ENCODE measurements at regions not wholly inside any gene's neighbourhood (a gene's known extent, or its start where the extent isn't known, plus 50 kb on each side); places are given as distances from the start of the nearest gene placed in this dataset.

DNA sequence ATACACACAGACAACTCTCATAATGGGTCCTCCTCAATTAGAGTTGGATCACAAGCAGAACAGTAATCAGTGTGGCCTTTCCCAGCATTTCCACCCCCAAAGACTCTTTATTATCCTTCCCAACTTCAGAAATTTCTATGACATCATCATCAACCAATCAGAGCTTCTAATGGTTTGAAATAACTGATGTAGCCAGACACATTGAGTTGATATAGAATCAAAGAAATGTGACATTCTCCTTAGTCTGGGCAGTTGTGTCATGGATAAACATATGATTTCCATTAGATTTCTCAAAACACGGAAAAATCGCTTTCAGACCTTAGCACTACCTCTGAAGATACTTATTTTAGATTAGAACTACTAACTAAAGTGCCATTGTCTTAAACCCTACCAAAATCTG lies 75.7 kb upstream of the NFIB start:
- Histone ChIP-seq H3K4me1 (ENCODE audit: control insufficient read depth, insufficient read depth, low read length) (no peaks in the 10 kb centered on the region), H3K27ac (ENCODE audit: low read length) (no peak overlapping the region), H3K9me3 (ENCODE audit: control insufficient read depth, insufficient read depth, low read depth, low read length) (no peaks in the 10 kb centered on the region), H3K27me3 (ENCODE audit: control insufficient read depth, insufficient read depth, low read length) (no peaks in the 10 kb centered on the region), H3K36me3 (ENCODE audit: control insufficient read depth, insufficient read depth, low read length) (no peaks in the 10 kb centered on the region), H3K4me3 (ENCODE audit: low read depth in 2 of 2, low read length in 2 of 2) (no peak overlapping the region)
- no TSS peak for BruUV-seq (replicated peaks)
- ATAC-seq = no peak
- intact Hi-C loops (cut with micrococcal nuclease; ENCODE audit: unreplicated experiment) (no loop called here), in situ Hi-C loops (cut with HindIII; ENCODE audit: low pct_unique_long_range_greater_than_20kb, low sequenced_read_pairs) (no loop called here)
- TF ChIP-seq POLR2AphosphoS5 (IDR thresholded peaks at IDR 0.05; ENCODE audit: low read depth, low read length) (no peak), TCF7L2 (IDR thresholded peaks at IDR 0.05; ENCODE audit: low read depth, low read length) (no peak), SIN3A (IDR thresholded peaks at IDR 0.05; ENCODE audit: borderline replicate concordance, insufficient read depth, low read depth, low read length) (no peak)
- TF ChIP-seq, protein P1, sequence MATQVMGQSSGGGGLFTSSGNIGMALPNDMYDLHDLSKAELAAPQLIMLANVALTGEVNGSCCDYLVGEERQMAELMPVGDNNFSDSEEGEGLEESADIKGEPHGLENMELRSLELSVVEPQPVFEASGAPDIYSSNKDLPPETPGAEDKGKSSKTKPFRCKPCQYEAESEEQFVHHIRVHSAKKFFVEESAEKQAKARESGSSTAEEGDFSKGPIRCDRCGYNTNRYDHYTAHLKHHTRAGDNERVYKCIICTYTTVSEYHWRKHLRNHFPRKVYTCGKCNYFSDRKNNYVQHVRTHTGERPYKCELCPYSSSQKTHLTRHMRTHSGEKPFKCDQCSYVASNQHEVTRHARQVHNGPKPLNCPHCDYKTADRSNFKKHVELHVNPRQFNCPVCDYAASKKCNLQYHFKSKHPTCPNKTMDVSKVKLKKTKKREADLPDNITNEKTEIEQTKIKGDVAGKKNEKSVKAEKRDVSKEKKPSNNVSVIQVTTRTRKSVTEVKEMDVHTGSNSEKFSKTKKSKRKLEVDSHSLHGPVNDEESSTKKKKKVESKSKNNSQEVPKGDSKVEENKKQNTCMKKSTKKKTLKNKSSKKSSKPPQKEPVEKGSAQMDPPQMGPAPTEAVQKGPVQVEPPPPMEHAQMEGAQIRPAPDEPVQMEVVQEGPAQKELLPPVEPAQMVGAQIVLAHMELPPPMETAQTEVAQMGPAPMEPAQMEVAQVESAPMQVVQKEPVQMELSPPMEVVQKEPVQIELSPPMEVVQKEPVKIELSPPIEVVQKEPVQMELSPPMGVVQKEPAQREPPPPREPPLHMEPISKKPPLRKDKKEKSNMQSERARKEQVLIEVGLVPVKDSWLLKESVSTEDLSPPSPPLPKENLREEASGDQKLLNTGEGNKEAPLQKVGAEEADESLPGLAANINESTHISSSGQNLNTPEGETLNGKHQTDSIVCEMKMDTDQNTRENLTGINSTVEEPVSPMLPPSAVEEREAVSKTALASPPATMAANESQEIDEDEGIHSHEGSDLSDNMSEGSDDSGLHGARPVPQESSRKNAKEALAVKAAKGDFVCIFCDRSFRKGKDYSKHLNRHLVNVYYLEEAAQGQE (IDR thresholded peaks at IDR 0.05; ENCODE audit: insufficient read depth in 1 of 2, low read depth in 2 of 2, low read length in 1 of 2) = no peak
- TF ChIP-seq, protein P2, sequence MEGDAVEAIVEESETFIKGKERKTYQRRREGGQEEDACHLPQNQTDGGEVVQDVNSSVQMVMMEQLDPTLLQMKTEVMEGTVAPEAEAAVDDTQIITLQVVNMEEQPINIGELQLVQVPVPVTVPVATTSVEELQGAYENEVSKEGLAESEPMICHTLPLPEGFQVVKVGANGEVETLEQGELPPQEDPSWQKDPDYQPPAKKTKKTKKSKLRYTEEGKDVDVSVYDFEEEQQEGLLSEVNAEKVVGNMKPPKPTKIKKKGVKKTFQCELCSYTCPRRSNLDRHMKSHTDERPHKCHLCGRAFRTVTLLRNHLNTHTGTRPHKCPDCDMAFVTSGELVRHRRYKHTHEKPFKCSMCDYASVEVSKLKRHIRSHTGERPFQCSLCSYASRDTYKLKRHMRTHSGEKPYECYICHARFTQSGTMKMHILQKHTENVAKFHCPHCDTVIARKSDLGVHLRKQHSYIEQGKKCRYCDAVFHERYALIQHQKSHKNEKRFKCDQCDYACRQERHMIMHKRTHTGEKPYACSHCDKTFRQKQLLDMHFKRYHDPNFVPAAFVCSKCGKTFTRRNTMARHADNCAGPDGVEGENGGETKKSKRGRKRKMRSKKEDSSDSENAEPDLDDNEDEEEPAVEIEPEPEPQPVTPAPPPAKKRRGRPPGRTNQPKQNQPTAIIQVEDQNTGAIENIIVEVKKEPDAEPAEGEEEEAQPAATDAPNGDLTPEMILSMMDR (IDR thresholded peaks at IDR 0.05) = no peak
- DNase-seq (ENCODE audit: low read depth, low spot score) = no peak
- POLR2A ChIA-PET = no interaction called here
- CTCF ChIA-PET = no interaction called here

DNA sequence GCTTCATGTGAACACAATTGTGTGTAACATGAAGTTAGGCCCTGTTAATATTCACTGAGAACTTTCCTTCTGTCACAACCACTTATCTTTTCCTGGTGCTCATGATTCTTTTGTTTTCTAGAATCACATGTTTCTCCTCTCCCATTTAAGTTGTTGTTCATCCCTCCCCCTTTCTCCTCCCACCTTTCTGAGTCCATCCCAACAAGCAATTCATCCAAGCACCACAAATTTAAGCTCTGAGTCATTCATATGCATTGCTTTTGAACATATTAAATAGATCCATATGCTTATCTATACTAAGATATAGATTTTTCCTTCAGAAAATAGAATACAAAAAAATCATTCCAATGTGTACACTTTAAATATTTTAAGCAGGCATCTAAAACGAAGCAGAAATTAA lies 75.2 kb upstream of the NFIB start:
- in situ Hi-C loops (cut with HindIII; ENCODE audit: low pct_unique_long_range_greater_than_20kb, low sequenced_read_pairs) = no loop called here
- H3K27me3 ChIP-seq (ENCODE audit: control insufficient read depth, insufficient read depth, low read length) = no peaks in the 10 kb centered on the region
- TF ChIP-seq, protein P1 (IDR thresholded peaks at IDR 0.05; ENCODE audit: insufficient read depth in 1 of 2, low read depth in 2 of 2, low read length in 1 of 2) = no peak
- TF ChIP-seq TCF7L2 (IDR thresholded peaks at IDR 0.05; ENCODE audit: low read depth, low read length) = no peak
- TF ChIP-seq, protein P2 (IDR thresholded peaks at IDR 0.05) = no peak
- no peaks in the 10 kb centered on the region for H3K9me3 ChIP-seq (ENCODE audit: control insufficient read depth, insufficient read depth, low read depth, low read length)
- DNase-seq (ENCODE audit: low read depth, low spot score) (no peak), ATAC-seq (no peak)
- H3K4me1 ChIP-seq (ENCODE audit: control insufficient read depth, insufficient read depth, low read length) = no peaks in the 10 kb centered on the region
- H3K4me3 ChIP-seq (ENCODE audit: low read depth in 2 of 2, low read length in 2 of 2) = no peak overlapping the region
- BruUV-seq (replicated peaks) = no TSS peak
- ChIA-PET POLR2A (no interaction called here), CTCF (no interaction called here)
- intact Hi-C loops (cut with micrococcal nuclease; ENCODE audit: unreplicated experiment) = no loop called here
- no peak overlapping the region for H3K27ac ChIP-seq (ENCODE audit: low read length)
- no peaks in the 10 kb centered on the region for H3K36me3 ChIP-seq (ENCODE audit: control insufficient read depth, insufficient read depth, low read length)
